ENCODE measurements at regions not wholly inside any gene's neighbourhood (a gene's known extent, or its start where the extent isn't known, plus 50 kb on each side); places are given as distances from the start of the nearest gene placed in this dataset.
"Not testable (repeated sequence)": the region's sequence is repeated elsewhere in the genome, so short reads cannot be mapped to it uniquely, and the experiment has no call there.

DNA sequence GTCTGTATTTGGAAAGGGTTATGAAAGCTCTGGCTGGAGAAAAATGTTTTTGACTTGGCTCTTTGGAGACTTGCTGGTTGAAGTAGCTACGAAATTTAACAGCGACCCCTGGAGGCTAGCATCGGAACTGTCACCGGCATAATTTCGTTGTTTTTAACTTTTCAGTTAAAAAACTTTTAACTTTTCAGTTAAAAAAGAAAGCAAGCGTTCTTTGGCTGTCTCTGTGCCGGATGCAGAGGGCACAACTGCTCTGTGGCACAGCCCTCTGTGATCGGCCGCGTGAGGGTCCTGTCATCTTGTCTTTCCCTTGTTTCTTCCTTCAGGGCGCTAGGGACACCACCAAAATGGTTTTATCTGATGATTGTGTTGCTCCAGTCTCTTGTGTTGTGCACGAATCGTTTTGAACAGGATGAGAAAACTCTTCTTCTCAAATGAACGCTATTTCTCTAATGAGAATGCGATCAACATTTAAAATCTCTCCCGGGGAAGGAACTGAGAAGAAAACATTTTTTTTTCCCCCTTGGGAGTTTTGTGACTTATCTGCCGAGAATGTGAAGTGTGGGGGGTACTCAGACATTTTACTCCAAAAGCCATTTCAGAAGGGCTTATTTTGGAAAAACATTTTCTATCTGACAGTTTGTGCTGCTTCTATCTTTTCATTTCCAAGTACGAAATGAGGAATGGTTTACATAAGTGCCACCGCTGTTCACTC, 57.1 kb downstream of the ADCYAP1 start:
- TF ChIP-seq, protein P1, sequence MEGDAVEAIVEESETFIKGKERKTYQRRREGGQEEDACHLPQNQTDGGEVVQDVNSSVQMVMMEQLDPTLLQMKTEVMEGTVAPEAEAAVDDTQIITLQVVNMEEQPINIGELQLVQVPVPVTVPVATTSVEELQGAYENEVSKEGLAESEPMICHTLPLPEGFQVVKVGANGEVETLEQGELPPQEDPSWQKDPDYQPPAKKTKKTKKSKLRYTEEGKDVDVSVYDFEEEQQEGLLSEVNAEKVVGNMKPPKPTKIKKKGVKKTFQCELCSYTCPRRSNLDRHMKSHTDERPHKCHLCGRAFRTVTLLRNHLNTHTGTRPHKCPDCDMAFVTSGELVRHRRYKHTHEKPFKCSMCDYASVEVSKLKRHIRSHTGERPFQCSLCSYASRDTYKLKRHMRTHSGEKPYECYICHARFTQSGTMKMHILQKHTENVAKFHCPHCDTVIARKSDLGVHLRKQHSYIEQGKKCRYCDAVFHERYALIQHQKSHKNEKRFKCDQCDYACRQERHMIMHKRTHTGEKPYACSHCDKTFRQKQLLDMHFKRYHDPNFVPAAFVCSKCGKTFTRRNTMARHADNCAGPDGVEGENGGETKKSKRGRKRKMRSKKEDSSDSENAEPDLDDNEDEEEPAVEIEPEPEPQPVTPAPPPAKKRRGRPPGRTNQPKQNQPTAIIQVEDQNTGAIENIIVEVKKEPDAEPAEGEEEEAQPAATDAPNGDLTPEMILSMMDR (IDR thresholded peaks at IDR 0.05): peak; percentile 51 to 81 (median 76)
- TF ChIP-seq POLR2AphosphoS5 (IDR thresholded peaks at IDR 0.05): no peak
- no peak for TF ChIP-seq POLR2A (IDR thresholded peaks at IDR 0.05)
- intact Hi-C loops (cut with DNase I; ENCODE audit: low total_unique reads): no loop called here
- Histone ChIP-seq H3K27ac (peak overlapping the region in 1 of 2 donors; percentile 63), H3K36me3 (no peaks in the 10 kb centered on the region), H3K4me1 (no peaks in the 10 kb centered on the region), H3K27me3 (no peaks in the 10 kb centered on the region), H3K4me3 (peak overlapping the region; percentile 36 to 66 (median 41)), H3K9me3 (no peaks in the 10 kb centered on the region)
- DNase-seq (ENCODE audit: low spot score in 2 of 2): no peak

DNA sequence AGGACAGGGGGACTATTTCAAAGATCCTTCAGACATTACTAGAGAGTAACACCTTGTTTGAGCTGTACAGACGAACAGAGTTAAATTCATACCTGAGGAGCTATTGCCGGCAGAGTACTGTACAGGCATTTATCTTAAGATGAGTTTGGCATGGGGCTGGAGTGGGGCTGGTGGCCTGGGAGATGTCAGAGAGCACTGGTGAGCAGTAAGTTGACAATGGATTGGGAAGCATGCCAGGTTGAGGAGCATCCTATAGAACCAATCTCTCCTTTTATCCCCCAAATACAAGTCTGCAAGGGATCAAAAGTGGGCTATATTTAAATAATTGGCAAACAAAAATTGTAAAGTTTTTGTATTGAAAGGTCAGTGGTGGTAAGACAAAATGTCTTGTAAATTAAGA, 58.6 kb downstream of the ADCYAP1 start:
- intact Hi-C loops (cut with DNase I; ENCODE audit: low total_unique reads): no loop called here
- no peaks in the 10 kb centered on the region for H3K4me1 ChIP-seq
- H3K27me3 ChIP-seq: no peaks in the 10 kb centered on the region
- no peak overlapping the region for H3K4me3 ChIP-seq
- no peaks in the 10 kb centered on the region for H3K36me3 ChIP-seq
- TF ChIP-seq POLR2A (IDR thresholded peaks at IDR 0.05) (no peak), POLR2AphosphoS5 (IDR thresholded peaks at IDR 0.05) (no peak)
- TF ChIP-seq, protein P1 (IDR thresholded peaks at IDR 0.05): no peak
- no peak overlapping the region for H3K27ac ChIP-seq
- no peak for DNase-seq (ENCODE audit: low spot score in 2 of 2)
- H3K9me3 ChIP-seq: no peaks in the 10 kb centered on the region

DNA sequence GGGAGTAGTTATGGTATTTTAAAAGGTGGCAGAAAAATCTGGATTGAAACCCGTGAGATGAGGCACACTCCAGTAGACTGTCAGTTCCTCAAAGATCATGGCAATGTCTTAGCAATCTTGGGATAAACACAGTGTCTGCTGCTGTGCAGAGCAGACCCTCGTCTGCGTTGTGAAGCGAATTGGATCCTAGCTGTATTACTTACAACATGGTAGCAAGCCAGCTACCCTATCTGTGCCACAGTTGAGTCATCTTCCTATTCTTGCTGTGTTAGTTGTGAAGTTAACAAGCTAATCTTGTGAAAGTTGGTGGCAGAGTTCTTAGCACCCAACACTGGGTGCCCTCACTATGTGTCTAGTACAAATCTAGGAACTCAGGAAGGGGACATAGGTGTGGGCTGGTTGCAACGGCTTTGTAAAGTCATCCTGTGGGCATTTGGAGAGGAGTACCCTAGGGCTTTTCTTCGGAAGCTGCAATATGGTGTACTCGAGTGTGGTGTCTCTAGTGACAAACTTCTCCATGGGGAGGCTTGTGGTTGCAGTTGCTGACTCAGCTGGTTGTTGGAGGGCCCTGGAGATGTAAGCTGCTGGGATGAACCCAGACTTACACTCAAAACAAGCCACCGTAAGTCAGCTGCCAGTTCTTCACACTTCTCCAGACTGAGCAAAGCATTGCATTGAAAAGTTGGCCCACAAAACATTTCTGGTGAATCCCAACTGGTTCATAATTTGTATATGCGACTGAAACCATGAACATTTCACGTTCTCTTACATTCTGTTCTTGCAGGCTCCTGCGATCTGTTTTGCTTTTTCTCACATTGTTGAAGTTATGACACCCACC, 61.5 kb downstream of the ADCYAP1 start:
- Histone ChIP-seq H3K27me3 (no peaks in the 10 kb centered on the region), H3K4me1 (no peaks in the 10 kb centered on the region), H3K27ac (no peak overlapping the region), H3K4me3 (no peak overlapping the region), H3K9me3 (no peaks in the 10 kb centered on the region), H3K36me3 (no peaks in the 10 kb centered on the region)
- TF ChIP-seq POLR2A (IDR thresholded peaks at IDR 0.05) (no peak), POLR2AphosphoS5 (IDR thresholded peaks at IDR 0.05) (no peak)
- TF ChIP-seq, protein P1 (IDR thresholded peaks at IDR 0.05): no peak
- intact Hi-C loops (cut with DNase I; ENCODE audit: low total_unique reads): no loop called here
- no peak for DNase-seq (ENCODE audit: low spot score in 2 of 2)

DNA sequence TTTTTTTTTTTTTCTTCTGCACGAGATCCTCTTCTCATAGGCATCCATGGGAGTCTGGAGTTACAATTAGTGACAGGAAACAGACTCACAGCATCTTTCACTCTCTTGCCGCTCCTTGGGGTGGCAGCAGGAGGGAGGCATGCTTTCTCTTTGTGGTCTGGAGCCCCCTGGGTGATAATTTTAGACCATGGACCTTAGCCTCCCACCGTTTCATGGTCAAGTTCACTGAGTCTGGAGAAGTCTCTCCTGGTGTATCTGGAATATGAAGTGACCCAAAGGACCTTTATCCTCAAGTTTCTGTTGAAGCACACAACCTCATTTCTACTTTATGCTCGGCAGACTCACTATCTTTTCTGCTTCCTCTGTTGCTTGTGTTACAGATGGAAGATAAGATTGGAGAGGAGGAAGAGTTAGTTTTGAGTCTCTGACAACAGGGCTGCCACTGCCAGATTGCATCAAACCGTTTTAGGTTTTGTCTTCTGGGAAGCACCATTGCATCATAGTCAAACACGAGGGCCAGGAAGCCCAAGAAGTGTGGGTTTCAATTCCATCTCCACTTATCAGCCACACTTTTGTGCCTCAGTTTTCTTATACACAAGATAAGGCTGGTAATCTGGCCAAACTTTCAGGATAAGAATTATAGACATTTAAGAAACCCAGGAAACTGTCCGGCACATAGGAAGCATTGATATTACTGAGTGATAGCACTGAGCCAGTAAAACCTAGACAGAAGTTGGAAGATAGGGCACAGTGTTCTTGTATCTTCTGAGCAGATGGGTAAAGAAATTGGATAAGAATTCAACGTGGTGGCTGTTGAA, 62.3 kb downstream of the ADCYAP1 start:
- TF ChIP-seq POLR2AphosphoS5 (IDR thresholded peaks at IDR 0.05) (no peak), POLR2A (IDR thresholded peaks at IDR 0.05) (no peak)
- TF ChIP-seq, protein P1 (IDR thresholded peaks at IDR 0.05): no peak
- Histone ChIP-seq H3K4me1 (no peaks in the 10 kb centered on the region), H3K4me3 (no peak overlapping the region), H3K9me3 (no peaks in the 10 kb centered on the region), H3K36me3 (no peaks in the 10 kb centered on the region), H3K27me3 (no peaks in the 10 kb centered on the region), H3K27ac (no peak overlapping the region)
- DNase-seq (ENCODE audit: low spot score in 2 of 2): no peak
- intact Hi-C loops (cut with DNase I; ENCODE audit: low total_unique reads): no loop called here

DNA sequence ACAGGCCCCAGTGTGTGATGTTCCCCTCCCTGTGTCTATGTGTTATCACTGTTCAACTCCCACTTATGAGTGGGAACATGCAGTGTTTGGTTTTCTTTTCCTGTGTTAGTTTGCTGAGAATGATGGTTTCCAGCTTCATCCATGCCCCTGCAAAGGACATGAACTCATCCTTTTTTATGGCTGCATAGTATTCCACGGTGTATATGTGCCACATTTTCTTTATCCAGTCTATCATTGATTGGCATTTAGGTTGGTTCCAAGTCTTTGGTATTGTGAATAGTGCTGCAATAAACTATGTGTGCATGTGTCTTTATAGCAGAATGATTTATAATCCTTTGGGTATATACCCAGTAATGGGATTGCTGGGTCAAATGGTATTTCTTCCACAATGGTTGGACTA, 64.2 kb downstream of the ADCYAP1 start:
- intact Hi-C loops (cut with DNase I; ENCODE audit: low total_unique reads); H3K4me1 ChIP-seq; H3K27ac ChIP-seq; H3K4me3 ChIP-seq; DNase-seq (ENCODE audit: low spot score in 2 of 2); H3K27me3 ChIP-seq; H3K36me3 ChIP-seq; H3K9me3 ChIP-seq: not testable (repeated sequence)

DNA sequence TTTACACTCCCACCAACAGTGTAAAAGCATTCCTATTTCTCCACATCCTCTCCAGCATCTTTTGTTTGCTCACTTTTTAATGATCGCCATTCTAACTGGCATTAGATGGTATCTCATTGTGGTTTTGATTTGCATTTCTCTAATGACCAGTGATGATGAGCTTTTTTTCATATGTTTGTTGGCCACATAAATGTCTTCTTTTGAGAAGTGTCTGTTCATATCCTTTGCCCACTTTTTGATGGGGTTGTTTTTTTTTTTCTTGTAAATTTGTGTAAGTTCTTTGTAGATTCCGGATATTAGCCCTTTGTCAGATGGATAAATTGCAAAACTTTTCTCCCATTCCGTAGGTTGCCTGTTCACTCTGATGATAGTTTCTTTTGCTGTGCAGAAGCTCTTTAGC, 64.6 kb downstream of the ADCYAP1 start:
- H3K9me3 ChIP-seq; intact Hi-C loops (cut with DNase I; ENCODE audit: low total_unique reads); H3K27ac ChIP-seq; H3K4me1 ChIP-seq; H3K36me3 ChIP-seq; DNase-seq (ENCODE audit: low spot score in 2 of 2); H3K4me3 ChIP-seq; H3K27me3 ChIP-seq: not testable (repeated sequence)

DNA sequence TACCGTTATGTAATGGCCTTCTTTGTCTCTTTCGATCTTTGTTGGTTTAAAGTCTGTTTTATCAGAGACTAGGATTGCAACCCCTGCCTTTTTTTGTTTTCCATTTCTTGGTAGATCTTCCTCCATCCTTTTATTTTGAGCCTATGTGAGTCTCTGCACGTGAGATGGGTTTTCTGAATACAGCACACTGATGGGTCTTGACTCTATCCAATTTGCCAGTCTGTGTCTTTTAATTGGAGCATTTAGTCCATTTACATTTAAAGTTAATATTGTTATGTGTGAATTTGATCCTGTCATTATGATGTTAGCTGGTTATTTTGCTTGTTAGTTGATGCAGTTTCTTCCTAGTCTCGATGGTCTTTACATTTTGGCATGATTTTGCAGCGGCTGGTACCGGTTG, 69.9 kb downstream of the ADCYAP1 start:
- H3K36me3 ChIP-seq; H3K27me3 ChIP-seq; DNase-seq (ENCODE audit: low spot score in 2 of 2); intact Hi-C loops (cut with DNase I; ENCODE audit: low total_unique reads); H3K4me1 ChIP-seq; H3K9me3 ChIP-seq; H3K4me3 ChIP-seq; H3K27ac ChIP-seq: not testable (repeated sequence)

DNA sequence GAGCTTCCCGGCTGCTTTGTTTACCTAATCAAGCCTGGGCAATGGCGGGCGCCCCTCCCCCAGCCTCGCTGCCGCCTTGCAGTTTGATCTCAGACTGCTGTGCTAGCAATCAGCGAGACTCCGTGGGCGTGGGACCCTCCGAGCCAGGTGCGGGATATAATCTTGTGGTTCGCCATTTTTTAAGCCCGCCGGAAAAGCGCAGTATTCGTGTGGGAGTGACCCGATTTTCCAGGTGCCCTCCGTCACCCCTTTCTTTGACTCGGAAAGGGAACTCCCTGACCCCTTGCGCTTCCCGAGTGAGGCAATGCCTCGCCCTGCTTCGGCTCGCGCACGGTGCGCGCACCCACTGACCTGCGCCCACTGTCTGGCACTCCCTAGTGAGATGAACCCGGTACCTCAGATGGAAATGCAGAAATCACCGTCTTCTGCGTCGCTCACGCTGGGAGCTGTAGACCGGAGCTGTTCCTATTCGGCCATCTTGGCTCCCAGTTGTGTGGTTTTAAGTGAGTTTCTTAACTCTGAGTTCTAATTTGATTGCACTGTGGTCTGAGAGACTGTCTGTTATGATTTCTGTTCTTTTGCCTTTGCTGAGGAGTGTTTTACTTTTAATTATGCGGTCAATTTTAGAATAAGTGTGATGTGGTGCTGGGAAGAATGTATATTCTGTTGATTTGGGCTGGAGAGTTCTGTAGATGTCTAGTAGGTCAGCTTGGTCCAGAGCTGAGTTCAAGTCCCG, 71.9 kb downstream of the ADCYAP1 start:
- intact Hi-C loops (cut with DNase I; ENCODE audit: low total_unique reads); H3K36me3 ChIP-seq; DNase-seq (ENCODE audit: low spot score in 2 of 2); H3K9me3 ChIP-seq; H3K27ac ChIP-seq; H3K4me3 ChIP-seq; H3K4me1 ChIP-seq; H3K27me3 ChIP-seq: not testable (repeated sequence)

All from breast epithelium (tissue), 4 donors.